ENCODE measurements at regions not wholly inside any gene's neighbourhood (a gene's known extent, or its start where the extent isn't known, plus 50 kb on each side); places are given as distances from the start of the nearest gene placed in this dataset.

DNA sequence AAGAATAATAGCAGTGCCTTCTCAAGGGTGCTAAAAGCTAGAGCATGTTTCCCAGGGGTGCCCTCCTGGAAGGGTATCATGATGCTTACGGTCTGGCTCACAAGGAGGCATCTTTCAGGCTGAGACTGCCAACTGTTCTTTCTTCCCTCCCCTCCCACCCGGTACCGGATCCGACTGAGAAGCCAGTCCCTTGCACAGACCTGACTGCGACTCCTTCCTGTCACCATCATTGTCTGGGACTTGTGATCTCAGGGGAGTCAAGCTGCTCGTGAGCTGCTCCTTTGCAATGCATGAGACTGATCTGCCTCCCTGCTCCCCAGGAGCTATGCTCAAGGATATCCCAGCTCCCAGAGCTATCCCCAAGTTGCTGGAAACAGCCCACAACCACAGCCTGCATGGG is 170.8 kb downstream of the GADD45G start:
- CTCF ChIA-PET: no interaction called here
- Histone ChIP-seq H3F3A (replicated peaks; ENCODE audit: insufficient read depth) (no peaks in the 10 kb centered on the region), H3K4me2 (no peak overlapping the region), H3K4me3 (ENCODE audit: low read depth in 2 of 2, low read length in 1 of 2) (no peak overlapping the region), H3K9me3 (no peaks in the 10 kb centered on the region), H3K27me3 (ENCODE audit: insufficient read depth) (no peaks in the 10 kb centered on the region), H3K9me2 (no peaks in the 10 kb centered on the region), H3K79me2 (ENCODE audit: insufficient read depth) (no peaks in the 10 kb centered on the region), H3K27ac (ENCODE audit: low read depth in 2 of 2, low read length in 1 of 2) (no peak overlapping the region), H4K20me1 (ENCODE audit: insufficient read depth) (no peaks in the 10 kb centered on the region), H3K9ac (no peak overlapping the region), H3K36me3 (replicated peaks in 1 of 2; ENCODE audit: control insufficient read depth in 1 of 2, insufficient read depth in 2 of 2, low read length in 1 of 2) (no peaks in the 10 kb centered on the region), H3K4me1 (ENCODE audit: control insufficient read depth in 1 of 2, insufficient read depth in 2 of 2, low read depth in 1 of 2, low read length in 1 of 2) (peaks cover 0 to 32% of the 10 kb centered on the region in 2 experiments; a peak in 1 of 4 replicates), H2AFZ (ENCODE audit: low read depth) (no peak overlapping the region)
- TF ChIP-seq RAD21 (IDR thresholded peaks at IDR 0.05; ENCODE audit: low read length) (no peak), TAF1 (IDR thresholded peaks at IDR 0.05; ENCODE audit: borderline replicate concordance, low read depth, low read length) (no peak), MXI1 (IDR thresholded peaks at IDR 0.05; ENCODE audit: low read depth, low read length) (no peak), FOSL2 (IDR thresholded peaks at IDR 0.05; ENCODE audit: borderline replicate concordance, low read depth) (no peak), JUND (IDR thresholded peaks at IDR 0.05) (no peak), YY1 (IDR thresholded peaks at IDR 0.05; ENCODE audit: low read depth) (no peak), ELF1 (IDR thresholded peaks at IDR 0.05) (no peak), FOXJ3 (CRISPR knock-in tag; IDR thresholded peaks at IDR 0.05) (no peak), CHD2 (IDR thresholded peaks at IDR 0.05; ENCODE audit: low read length, partially characterized antibody) (no peak), GATA2 (CRISPR knock-in tag; IDR thresholded peaks at IDR 0.05) (no peak), SIN3A (IDR thresholded peaks at IDR 0.05; ENCODE audit: borderline replicate concordance, low read depth, low read length) (no peak), NRF1 (IDR thresholded peaks at IDR 0.05; ENCODE audit: low read depth, low read length) (no peak)
- TF ChIP-seq, protein P1, sequence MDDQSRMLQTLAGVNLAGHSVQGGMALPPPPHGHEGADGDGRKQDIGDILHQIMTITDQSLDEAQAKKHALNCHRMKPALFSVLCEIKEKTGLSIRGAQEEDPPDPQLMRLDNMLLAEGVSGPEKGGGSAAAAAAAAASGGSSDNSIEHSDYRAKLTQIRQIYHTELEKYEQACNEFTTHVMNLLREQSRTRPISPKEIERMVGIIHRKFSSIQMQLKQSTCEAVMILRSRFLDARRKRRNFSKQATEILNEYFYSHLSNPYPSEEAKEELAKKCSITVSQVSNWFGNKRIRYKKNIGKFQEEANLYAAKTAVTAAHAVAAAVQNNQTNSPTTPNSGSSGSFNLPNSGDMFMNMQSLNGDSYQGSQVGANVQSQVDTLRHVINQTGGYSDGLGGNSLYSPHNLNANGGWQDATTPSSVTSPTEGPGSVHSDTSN (IDR thresholded peaks at IDR 0.05): no peak
- TF ChIP-seq, protein P2, sequence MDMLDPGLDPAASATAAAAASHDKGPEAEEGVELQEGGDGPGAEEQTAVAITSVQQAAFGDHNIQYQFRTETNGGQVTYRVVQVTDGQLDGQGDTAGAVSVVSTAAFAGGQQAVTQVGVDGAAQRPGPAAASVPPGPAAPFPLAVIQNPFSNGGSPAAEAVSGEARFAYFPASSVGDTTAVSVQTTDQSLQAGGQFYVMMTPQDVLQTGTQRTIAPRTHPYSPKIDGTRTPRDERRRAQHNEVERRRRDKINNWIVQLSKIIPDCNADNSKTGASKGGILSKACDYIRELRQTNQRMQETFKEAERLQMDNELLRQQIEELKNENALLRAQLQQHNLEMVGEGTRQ (IDR thresholded peaks at IDR 0.05; ENCODE audit: borderline replicate concordance, low read depth, low read length): no peak
- TF ChIP-seq, protein P3, sequence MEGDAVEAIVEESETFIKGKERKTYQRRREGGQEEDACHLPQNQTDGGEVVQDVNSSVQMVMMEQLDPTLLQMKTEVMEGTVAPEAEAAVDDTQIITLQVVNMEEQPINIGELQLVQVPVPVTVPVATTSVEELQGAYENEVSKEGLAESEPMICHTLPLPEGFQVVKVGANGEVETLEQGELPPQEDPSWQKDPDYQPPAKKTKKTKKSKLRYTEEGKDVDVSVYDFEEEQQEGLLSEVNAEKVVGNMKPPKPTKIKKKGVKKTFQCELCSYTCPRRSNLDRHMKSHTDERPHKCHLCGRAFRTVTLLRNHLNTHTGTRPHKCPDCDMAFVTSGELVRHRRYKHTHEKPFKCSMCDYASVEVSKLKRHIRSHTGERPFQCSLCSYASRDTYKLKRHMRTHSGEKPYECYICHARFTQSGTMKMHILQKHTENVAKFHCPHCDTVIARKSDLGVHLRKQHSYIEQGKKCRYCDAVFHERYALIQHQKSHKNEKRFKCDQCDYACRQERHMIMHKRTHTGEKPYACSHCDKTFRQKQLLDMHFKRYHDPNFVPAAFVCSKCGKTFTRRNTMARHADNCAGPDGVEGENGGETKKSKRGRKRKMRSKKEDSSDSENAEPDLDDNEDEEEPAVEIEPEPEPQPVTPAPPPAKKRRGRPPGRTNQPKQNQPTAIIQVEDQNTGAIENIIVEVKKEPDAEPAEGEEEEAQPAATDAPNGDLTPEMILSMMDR (IDR thresholded peaks at IDR 0.05): no peak
- no peak for DNase-seq
- 62% methylated on average over 5 of the region's 6 CpGs for WGBS (ENCODE audit: low lambda C conversion rate)
- POLR2A ChIA-PET: interaction anchor here (1.0 kb wide), 1 partner anchor 101 kb away, joined by 3 read pairs; no protein-coding TSS in a partner anchor

Data from SK-N-SH (cell line).